Spleen (tissue), 11 donors: ENCODE measurements at regions not wholly inside any gene's neighbourhood (a gene's known extent, or its start where the extent isn't known, plus 50 kb on each side); places are given as distances from the start of the nearest gene placed in this dataset.

Experiments
- DNase-seq: peaks from one replicate; pipeline ENCODE4 v3.0.0-alpha.2; 2020
- H3K27ac ChIP-seq, 8 donors: fragments of 200-600 bp; sonication (generic) in 7 of 8; 1 replicate in 4 of 8; 2 replicates in 4 of 8; pipeline versions ENCODE4 v1.5.0 to v1.8.0; 2016 to 2021; ENCODE audit warnings: inconsistent platforms in 4 of 8, mild to moderate bottlenecking in 4 of 8, moderate library complexity in 1 of 8
- H3K27me3 ChIP-seq, 7 donors: fragments of 200-600 bp; sonication (generic) in 6 of 7; replicated peaks in 1 of 7; 1 replicate in 4 of 7; 2 replicates in 3 of 7; pipeline versions ENCODE4 v1.5.0 to v1.8.0; 2016 to 2021; ENCODE audit warnings: inconsistent platforms in 3 of 7, mild to moderate bottlenecking in 1 of 7
- H3K36me3 ChIP-seq, 6 donors: fragments of 200-600 bp; sonication (generic) in 5 of 6; 1 replicate in 4 of 6; 2 replicates in 2 of 6; pipeline versions ENCODE4 v1.5.0 to v1.8.0; 2016 to 2021; ENCODE audit warnings: inconsistent platforms in 2 of 6
- H3K4me1 ChIP-seq, 6 donors: fragments of 200-600 bp; sonication (generic) in 5 of 6; 1 replicate in 3 of 6; 2 replicates in 3 of 6; pipeline versions ENCODE4 v1.5.0 to v1.8.0; 2016 to 2021; ENCODE audit warnings: inconsistent platforms in 3 of 6
- H3K4me3 ChIP-seq, 8 donors: fragments of 200-600 bp; sonication (generic) in 7 of 8; 1 replicate in 4 of 8; 2 replicates in 4 of 8; pipeline versions ENCODE4 v1.5.0 to v1.8.0; 2016 to 2021; ENCODE audit warnings: inconsistent platforms in 4 of 8, mild to moderate bottlenecking in 4 of 8, moderate library complexity in 2 of 8
- H3K9me3 ChIP-seq, 8 donors: fragments of 200-600 bp; sonication (generic) in 7 of 8; 1 replicate in 4 of 8; 2 replicates in 4 of 8; pipeline versions ENCODE4 v1.5.0 to v1.8.0; 2016 to 2021; ENCODE audit warnings: inconsistent platforms in 4 of 8
- POLR2A ChIP-seq, 3 donors: fragments of 450-650 bp; IDR thresholded peaks; one replicate each; pipeline ENCODE4 v1.5.1; 2017; ENCODE audit warnings: antibody characterized with exemption in 3 of 3, mild to moderate bottlenecking in 1 of 3
- POLR2AphosphoS5 ChIP-seq, 3 donors: sonication (generic); formaldehyde crosslinking; IDR thresholded peaks; one replicate each; pipeline ENCODE4 v1.5.1; 2017; ENCODE audit warnings: antibody characterized with exemption in 3 of 3
- WGBS, 5 donors: extraction: QIAGEN DNeasy Blood & Tissue Kit in 3 of 5; methylation state at CpG; one replicate each; pipeline versions ENCODE4 v1.1.5 to v1.1.7; 2013 to 2018; 5-methylcytosine and 5-hydroxymethylcytosine counted together
- intact Hi-C: fragments of 100-400 bp; cut with DNase I; formaldehyde crosslinking; loops from one replicate; pipeline ENCODE4 v1.15.0; 2023; ENCODE audit warnings: low total_unique reads
- TF ChIP-seq, protein P1 (sequence below), 11 experiments: fragments of 200-600 bp in 7 of 11; fragments of 450-650 bp in 4 of 11; sonication (generic) in 4 of 11; IDR thresholded peaks in 8 of 11; conservative IDR thresholded peaks in 3 of 11; 1 replicate in 7 of 11; 2 replicates in 4 of 11; pipeline versions ENCODE4 v1.4.0 to v1.8.0; 2016 to 2021; ENCODE audit warnings: antibody characterized with exemption in 11 of 11, inconsistent platforms in 4 of 11, mild to moderate bottlenecking in 1 of 11
- donor health status: healthy with polysubstance abuse.
- donor health status: DM: no; HTN: no; CAD: no; lungs with moderate emphysema.
- donor health status: DM: no; HTN: no; CAD: no.
- donor health status: Bipolar disorder and iron deficiency.
- donor health status: healthy.
- donor health status: DM: no; HTN: no; CAD: no.
- donor health status: DM: yes; HTN: yes; CAD: no.

DNA sequence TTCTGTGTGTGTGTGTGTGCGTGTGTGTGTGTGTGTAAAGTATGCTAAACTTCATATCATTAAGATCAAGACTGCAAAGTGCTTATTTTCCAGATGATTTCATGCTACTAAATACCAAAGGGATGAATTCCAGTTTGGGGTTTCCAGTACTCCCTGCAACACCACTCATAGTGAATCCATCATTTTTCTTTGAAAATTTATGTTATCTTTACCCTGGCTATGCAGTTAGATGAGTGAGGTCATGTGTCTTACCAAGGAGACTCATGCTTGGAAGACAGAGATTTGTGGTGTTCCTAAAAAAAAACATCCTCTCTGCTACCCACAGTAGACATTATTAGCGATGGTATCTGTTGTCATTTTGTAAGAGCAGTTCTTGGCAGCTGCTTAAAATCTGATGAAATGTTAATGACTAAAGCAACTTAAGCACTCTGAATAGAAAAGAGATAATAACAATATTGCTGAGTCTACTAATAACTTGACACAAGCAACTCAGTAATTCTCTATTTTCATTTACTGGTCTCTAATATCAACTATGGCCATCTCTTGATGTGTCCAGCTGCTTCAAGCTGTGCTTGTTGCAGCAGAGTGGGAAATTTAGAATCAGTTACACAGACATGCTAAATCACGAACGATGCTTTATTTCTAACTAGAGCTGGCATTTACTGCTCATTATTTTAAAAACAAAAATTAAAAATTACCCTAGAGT lies 1953.0 kb upstream of the IGFBP7 start:
- no peak for DNase-seq
- no peaks in the 10 kb centered on the region for H3K4me1 ChIP-seq
- H3K36me3 ChIP-seq, result no peaks in the 10 kb centered on the region
- intact Hi-C loops, result no loop called here
- H3K27me3 ChIP-seq, result no peaks in the 10 kb centered on the region
- no peak for TF ChIP-seq POLR2AphosphoS5 (IDR thresholded peaks at IDR 0.05)
- H3K27ac ChIP-seq, result no peak overlapping the region
- 68 to 89% (median 80%) methylated on average over 4 of the region's 4 CpGs for WGBS, 5 donors
- H3K9me3 ChIP-seq, result peaks cover 0 to 14% (median 1%) of the 10 kb centered on the region in 8 donors
- no peak overlapping the region for H3K4me3 ChIP-seq

DNA sequence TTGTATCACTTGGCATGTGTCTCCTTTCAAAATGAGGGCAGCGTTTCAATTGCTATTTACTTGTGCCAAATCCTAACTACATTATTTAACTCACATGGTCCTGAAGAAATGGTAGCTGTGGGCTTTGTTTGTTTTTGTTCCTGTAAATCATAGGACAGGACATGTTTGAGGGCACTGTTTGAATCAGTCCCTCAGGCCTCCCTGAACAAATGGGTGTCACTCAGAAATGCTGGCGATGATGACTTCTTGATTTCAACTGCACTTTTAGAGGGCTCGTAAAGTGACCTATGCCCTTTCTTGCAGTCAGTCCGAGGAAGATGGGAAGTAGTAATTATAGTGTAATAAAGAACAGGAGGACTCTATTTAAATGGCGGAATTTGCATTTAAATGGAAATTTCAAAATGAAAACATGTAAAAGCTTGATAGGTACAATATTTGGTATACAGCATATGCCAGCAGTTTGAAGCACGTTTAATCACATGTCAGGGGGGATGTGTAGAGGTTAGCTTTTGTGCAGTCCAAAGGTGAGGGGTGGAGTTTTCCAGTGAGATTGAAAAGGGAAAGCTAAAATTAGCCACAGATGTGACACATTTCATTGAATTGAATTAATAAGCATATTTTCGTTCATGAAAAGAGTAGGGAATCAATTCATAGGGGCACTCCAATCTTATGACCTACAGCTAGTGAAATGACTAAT lies 1958.7 kb upstream of the IGFBP7 start:
- Histone ChIP-seq H3K27me3 (no peaks in the 10 kb centered on the region), H3K4me1 (no peaks in the 10 kb centered on the region), H3K4me3 (no peak overlapping the region), H3K27ac (no peak overlapping the region), H3K36me3 (no peaks in the 10 kb centered on the region), H3K9me3 (peaks cover 0 to 14% (median 0%) of the 10 kb centered on the region in 8 donors)
- DNase-seq, result no peak
- intact Hi-C loops, result no loop called here
- TF ChIP-seq POLR2A (IDR thresholded peaks at IDR 0.05) (no peak), POLR2AphosphoS5 (IDR thresholded peaks at IDR 0.05) (no peak)
- TF ChIP-seq, protein P1, sequence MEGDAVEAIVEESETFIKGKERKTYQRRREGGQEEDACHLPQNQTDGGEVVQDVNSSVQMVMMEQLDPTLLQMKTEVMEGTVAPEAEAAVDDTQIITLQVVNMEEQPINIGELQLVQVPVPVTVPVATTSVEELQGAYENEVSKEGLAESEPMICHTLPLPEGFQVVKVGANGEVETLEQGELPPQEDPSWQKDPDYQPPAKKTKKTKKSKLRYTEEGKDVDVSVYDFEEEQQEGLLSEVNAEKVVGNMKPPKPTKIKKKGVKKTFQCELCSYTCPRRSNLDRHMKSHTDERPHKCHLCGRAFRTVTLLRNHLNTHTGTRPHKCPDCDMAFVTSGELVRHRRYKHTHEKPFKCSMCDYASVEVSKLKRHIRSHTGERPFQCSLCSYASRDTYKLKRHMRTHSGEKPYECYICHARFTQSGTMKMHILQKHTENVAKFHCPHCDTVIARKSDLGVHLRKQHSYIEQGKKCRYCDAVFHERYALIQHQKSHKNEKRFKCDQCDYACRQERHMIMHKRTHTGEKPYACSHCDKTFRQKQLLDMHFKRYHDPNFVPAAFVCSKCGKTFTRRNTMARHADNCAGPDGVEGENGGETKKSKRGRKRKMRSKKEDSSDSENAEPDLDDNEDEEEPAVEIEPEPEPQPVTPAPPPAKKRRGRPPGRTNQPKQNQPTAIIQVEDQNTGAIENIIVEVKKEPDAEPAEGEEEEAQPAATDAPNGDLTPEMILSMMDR (IDR thresholded peaks at IDR 0.05 in 8 of 11, conservative IDR thresholded peaks at IDR 0.05 in 3 of 11), result no peak
- 43 to 57% (median 53%) methylated on average over 7 of the region's 7 CpGs for WGBS, 5 donors

DNA sequence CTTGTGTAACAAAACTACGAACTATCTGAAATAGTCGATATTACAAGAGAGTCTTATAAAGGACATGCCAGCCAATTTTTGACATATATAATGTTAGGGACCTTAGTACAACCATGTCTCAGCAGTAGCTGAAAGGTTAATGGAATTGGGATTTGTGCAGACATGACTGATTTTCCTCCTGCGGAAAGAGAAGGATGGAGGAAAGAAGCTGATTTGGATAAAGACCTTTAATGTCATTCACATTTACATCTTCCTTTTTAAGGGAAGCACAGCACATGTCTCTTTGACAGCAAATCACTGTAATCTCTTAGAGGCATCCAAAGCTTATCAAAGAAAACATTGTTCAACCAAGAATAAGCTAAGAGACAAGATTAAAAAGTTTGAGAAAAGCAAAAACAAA lies 1976.2 kb upstream of the IGFBP7 start:
- Histone ChIP-seq H3K36me3 (no peaks in the 10 kb centered on the region), H3K27ac (no peak overlapping the region), H3K4me3 (no peak overlapping the region), H3K27me3 (no peaks in the 10 kb centered on the region), H3K9me3 (peaks cover 0 to 11% (median 0%) of the 10 kb centered on the region in 8 donors), H3K4me1 (no peaks in the 10 kb centered on the region)
- WGBS, 5 donors, result 64 to 92% (median 79%) methylated on average over 3 of the region's 3 CpGs
- no peak for DNase-seq
- intact Hi-C loops, result no loop called here
- TF ChIP-seq POLR2AphosphoS5 (IDR thresholded peaks at IDR 0.05), result no peak

DNA sequence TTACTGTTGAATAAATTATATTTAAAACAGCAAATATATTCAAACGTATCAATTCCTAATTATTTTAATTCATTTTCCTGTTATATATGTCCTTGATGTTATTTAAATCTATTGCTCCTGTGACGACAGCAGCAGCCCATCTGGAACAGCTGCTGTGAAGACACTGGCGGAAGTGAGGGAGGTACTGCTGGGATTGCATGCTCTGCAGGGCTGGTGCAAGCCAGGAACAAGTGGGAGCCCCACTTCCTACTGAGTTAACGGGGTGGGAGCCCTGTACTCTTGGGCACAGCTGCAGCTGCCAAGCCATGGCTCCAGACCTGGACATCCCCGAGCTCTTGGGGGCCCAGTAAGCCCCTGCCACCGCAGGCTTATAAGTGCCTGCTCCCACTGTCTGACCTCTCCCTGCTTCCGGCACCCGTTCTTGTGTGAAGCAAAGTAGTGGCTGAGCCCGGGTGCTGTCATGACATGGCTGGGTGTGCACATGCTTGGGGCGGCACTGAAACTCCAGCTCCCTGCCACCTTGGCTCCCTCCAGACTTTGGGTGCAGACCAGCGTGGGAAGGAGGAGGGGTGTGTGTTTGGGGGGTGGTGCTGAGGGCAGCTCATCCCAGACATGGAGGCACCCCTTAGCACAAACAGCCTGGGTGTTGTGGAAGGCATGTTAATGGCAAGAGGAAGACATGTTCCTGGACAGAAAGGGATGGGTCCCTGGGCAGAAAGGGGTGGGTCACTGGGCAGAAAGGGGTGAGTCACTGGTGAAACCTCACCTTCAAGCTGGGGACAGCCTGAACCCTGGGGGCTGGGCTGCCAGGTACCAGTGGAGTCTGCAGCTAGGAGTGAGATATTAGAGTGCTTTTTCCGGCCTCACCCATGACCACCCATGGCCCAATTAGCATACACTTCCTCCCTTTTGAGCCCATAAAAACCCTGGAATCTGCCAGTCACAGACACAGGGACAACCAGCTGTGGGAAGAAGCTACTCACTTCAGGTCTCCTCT lies 1981.3 kb upstream of the IGFBP7 start:
- WGBS, 5 donors, result 69 to 81% (median 75%) methylated on average over 12 of the region's 12 CpGs

More for the DNA sequence above, 1981.3 kb upstream of the IGFBP7 start:
- TF ChIP-seq, protein P1 (IDR thresholded peaks at IDR 0.05 in 8 of 11, conservative IDR thresholded peaks at IDR 0.05 in 3 of 11), result no peak
- TF ChIP-seq POLR2AphosphoS5 (IDR thresholded peaks at IDR 0.05) (no peak), POLR2A (IDR thresholded peaks at IDR 0.05) (no peak)
- intact Hi-C loops, result no loop called here
- Histone ChIP-seq H3K36me3 (no peaks in the 10 kb centered on the region), H3K27ac (no peak overlapping the region), H3K27me3 (no peaks in the 10 kb centered on the region), H3K9me3 (peaks cover 0 to under 1% (median 0%) of the 10 kb centered on the region in 8 donors), H3K4me1 (no peaks in the 10 kb centered on the region), H3K4me3 (no peak overlapping the region)
- DNase-seq, result peak; percentile 56
